ENCODE measurements at regions not wholly inside any gene's neighbourhood (a gene's known extent, or its start where the extent isn't known, plus 50 kb on each side); places are given as distances from the start of the nearest gene placed in this dataset.

GRCh38 chr22:44386386-44387035, 73.8 kb upstream of the SHISAL1 start:
- TF ChIP-seq Cebpa-rat (IDR thresholded peaks at IDR 0.05) = no peak
- no peaks in the 10 kb centered on the region for H3K27me3 ChIP-seq
- H3K4me1 ChIP-seq = peaks cover 0 to 18% (median 13%) of the 10 kb centered on the region in 10 experiments; a peak in 13 of 20 replicates

GRCh38 chr22:44385781-44386180, 73.0 kb upstream of the SHISAL1 start:
- H3K4me2 ChIP-seq = no peak overlapping the region
- H3K27me3 ChIP-seq = no peaks in the 10 kb centered on the region
- no peaks in the 10 kb centered on the region for H3K36me3 ChIP-seq
- peaks cover 0 to 7% (median 0%) of the 10 kb centered on the region in 11 experiments; a peak in 1 of 22 replicates for H4K20me1 ChIP-seq
- no peak overlapping the region for H3K27ac ChIP-seq
- H3K9ac ChIP-seq = no peak overlapping the region
- H3K9me3 ChIP-seq (replicated peaks in 1 of 11) = no peaks in the 10 kb centered on the region
- TF ChIP-seq Cebpa-rat (IDR thresholded peaks at IDR 0.05) = no peak
- no peak overlapping the region for H3K4me3 ChIP-seq
- H3K4me1 ChIP-seq = peaks cover 0 to 17% (median 11%) of the 10 kb centered on the region in 10 experiments; a peak in 10 of 20 replicates

More at GRCh38 chr22:44386386-44387035, 73.8 kb upstream of the SHISAL1 start:
- Histone ChIP-seq H3K36me3 (no peaks in the 10 kb centered on the region), H3K27ac (no peak overlapping the region), H3K9ac (no peak overlapping the region), H4K20me1 (peaks cover 0 to 7% (median 0%) of the 10 kb centered on the region in 11 experiments; a peak in 1 of 22 replicates), H3K4me3 (no peak overlapping the region), H3K9me3 (replicated peaks in 1 of 11) (no peaks in the 10 kb centered on the region), H3K4me2 (no peak overlapping the region)

GRCh38 chr22:44385296-44385610, 72.5 kb upstream of the SHISAL1 start:
- H3K4me1 ChIP-seq = peaks cover 0 to 13% (median 9%) of the 10 kb centered on the region in 10 experiments; a peak in 9 of 20 replicates
- H3K27ac ChIP-seq = no peak overlapping the region
- no peaks in the 10 kb centered on the region for H3K36me3 ChIP-seq
- H3K27me3 ChIP-seq = no peaks in the 10 kb centered on the region
- H3K4me2 ChIP-seq = no peak overlapping the region
- H3K4me3 ChIP-seq = no peak overlapping the region
- H4K20me1 ChIP-seq = peaks cover 0 to 7% (median 0%) of the 10 kb centered on the region in 11 experiments; a peak in 1 of 22 replicates
- H3K9ac ChIP-seq = no peak overlapping the region
- no peak for TF ChIP-seq Cebpa-rat (IDR thresholded peaks at IDR 0.05)
- no peaks in the 10 kb centered on the region for H3K9me3 ChIP-seq (replicated peaks in 1 of 11)

- Histone ChIP-seq H3K36me3 (no peaks in the 10 kb centered on the region), H3K4me2 (no peak overlapping the region), H3K4me3 (no peak overlapping the region), H4K20me1 (peaks cover 0 to 7% (median 0%) of the 10 kb centered on the region in 11 experiments; a peak in 1 of 22 replicates), H3K4me1 (peaks cover 0 to 13% (median 9%) of the 10 kb centered on the region in 10 experiments; a peak in 9 of 20 replicates), H3K9ac (no peak overlapping the region), H3K27me3 (no peaks in the 10 kb centered on the region), H3K27ac (no peak overlapping the region), H3K9me3 (replicated peaks in 1 of 11) (no peaks in the 10 kb centered on the region)
- TF ChIP-seq Cebpa-rat (IDR thresholded peaks at IDR 0.05) = no peak
These were observed 72.0 kb upstream of the SHISAL1 start for GRCh38 chr22:44384563-44385295.

GRCh38 chr22:44383652-44384562, 71.2 kb upstream of the SHISAL1 start:
- TF ChIP-seq Cebpa-rat (IDR thresholded peaks at IDR 0.05) = no peak
- no peak overlapping the region for H3K27ac ChIP-seq
- no peak overlapping the region for H3K4me3 ChIP-seq
- no peaks in the 10 kb centered on the region for H3K36me3 ChIP-seq
- H3K9ac ChIP-seq = no peak overlapping the region
- no peaks in the 10 kb centered on the region; a peak in 1 of 22 replicates for H3K9me3 ChIP-seq (replicated peaks in 1 of 11)
- H3K27me3 ChIP-seq = no peaks in the 10 kb centered on the region
- peaks cover 0 to 7% (median 0%) of the 10 kb centered on the region in 11 experiments; a peak in 1 of 22 replicates for H4K20me1 ChIP-seq
- H3K4me1 ChIP-seq = peaks cover 0 to 13% (median 9%) of the 10 kb centered on the region in 10 experiments; a peak in 9 of 20 replicates
- no peak overlapping the region for H3K4me2 ChIP-seq

GRCh38 chr22:44383064-44383575, 70.4 kb upstream of the SHISAL1 start:
- peaks cover 0 to 7% (median 0%) of the 10 kb centered on the region in 11 experiments; a peak in 3 of 22 replicates for H3K9me3 ChIP-seq (replicated peaks in 1 of 11)
- H3K9ac ChIP-seq = no peak overlapping the region
- no peak overlapping the region for H3K4me3 ChIP-seq
- H3K4me2 ChIP-seq = no peak overlapping the region
- TF ChIP-seq Cebpa-rat (IDR thresholded peaks at IDR 0.05) = no peak
- peaks cover 0 to 13% (median 9%) of the 10 kb centered on the region in 10 experiments; a peak in 9 of 20 replicates for H3K4me1 ChIP-seq
- no peaks in the 10 kb centered on the region; a peak in 1 of 22 replicates for H3K36me3 ChIP-seq
- no peaks in the 10 kb centered on the region for H3K27me3 ChIP-seq
- H4K20me1 ChIP-seq = peaks cover 0 to 7% (median 0%) of the 10 kb centered on the region in 11 experiments; a peak in 1 of 22 replicates
- H3K27ac ChIP-seq = no peak overlapping the region

GRCh38 chr22:44382116-44383038, 69.6 kb upstream of the SHISAL1 start:
- no peak overlapping the region for H3K27ac ChIP-seq
- peaks cover 0 to 13% (median 9%) of the 10 kb centered on the region in 10 experiments; a peak in 9 of 20 replicates for H3K4me1 ChIP-seq
- no peaks in the 10 kb centered on the region; a peak in 1 of 22 replicates for H3K36me3 ChIP-seq
- H3K9me3 ChIP-seq (replicated peaks in 1 of 11) = peaks cover 0 to 14% (median 4%) of the 10 kb centered on the region in 11 experiments; a peak in 5 of 22 replicates
- peak overlapping the region in 6 of 11 experiments; percentile 32 to 46 (median 40); a peak in 7 of 22 replicates for H3K4me2 ChIP-seq
- H4K20me1 ChIP-seq = peaks cover 0 to 7% (median 0%) of the 10 kb centered on the region in 11 experiments; a peak in 1 of 22 replicates
- no peak for TF ChIP-seq Cebpa-rat (IDR thresholded peaks at IDR 0.05)
- no peak overlapping the region for H3K4me3 ChIP-seq
- no peaks in the 10 kb centered on the region for H3K27me3 ChIP-seq
- H3K9ac ChIP-seq = no peak overlapping the region
